Esophagus squamous epithelium (tissue), 5 donors: ENCODE measurements at regions not wholly inside any gene's neighbourhood (a gene's known extent, or its start where the extent isn't known, plus 50 kb on each side); places are given as distances from the start of the nearest gene placed in this dataset.

Experiments used
- DNase-seq: peaks from one replicate; lab custom pipeline; 2025; lab: John Stamatoyannopoulos, UW
- H3K27ac ChIP-seq, 4 donors: fragments of 200-600 bp; sonication (generic); one replicate each; pipeline ENCODE4 v1.5.1; 2016 to 2019; ENCODE audit warnings: mild to moderate bottlenecking in 1 of 4
- H3K27me3 ChIP-seq, 4 donors: fragments of 200-600 bp; sonication (generic); 1 replicate in 3 of 4; 2 replicates in 1 of 4; pipeline versions ENCODE4 v1.5.1 to v1.6.0; 2017 to 2021; ENCODE audit warnings: antibody characterized with exemption in 1 of 4
- H3K36me3 ChIP-seq, 3 donors: fragments of 200-600 bp; sonication (generic); one replicate each; pipeline ENCODE4 v1.5.1; 2016 to 2019
- H3K4me1 ChIP-seq, 3 donors: fragments of 200-600 bp; sonication (generic); one replicate each; pipeline ENCODE4 v1.5.1; 2017 to 2019
- H3K4me3 ChIP-seq, 4 donors: fragments of 200-600 bp; sonication (generic); 1 replicate in 3 of 4; 2 replicates in 1 of 4; pipeline ENCODE4 v1.5.1; 2016 to 2019; ENCODE audit warnings: mild to moderate bottlenecking in 2 of 4, moderate library complexity in 1 of 4
- H3K9me3 ChIP-seq, 3 donors: fragments of 200-600 bp; sonication (generic); one replicate each; pipeline ENCODE4 v1.5.1; 2016 to 2019
- POLR2A ChIP-seq, 4 donors: fragments of 450-650 bp; IDR thresholded peaks; one replicate each; pipeline ENCODE4 v1.6.1; 2017; ENCODE audit warnings: antibody characterized with exemption in 4 of 4, mild to moderate bottlenecking in 4 of 4, moderate library complexity in 3 of 4
- WGBS, 2 donors: methylation state at CpG; one replicate each; pipeline ENCODE4 v1.1.5; 2018; 5-methylcytosine and 5-hydroxymethylcytosine counted together
- intact Hi-C: fragments of 100-400 bp; cut with DNase I; formaldehyde crosslinking; loops from one replicate; pipeline ENCODE4 v1.15.0; 2022
- TF ChIP-seq, protein P1 (sequence below), 6 experiments: fragments of 450-650 bp in 4 of 6; fragments of 200-600 bp in 2 of 6; sonication (generic) in 2 of 6; IDR thresholded peaks; one replicate each; pipeline ENCODE4 v1.5.1; 2016 to 2019; ENCODE audit warnings: antibody characterized with exemption in 6 of 6, mild to moderate bottlenecking in 4 of 6, moderate library complexity in 4 of 6
- donor health status: DM: yes; HTN: yes; CAD: no.

DNA sequence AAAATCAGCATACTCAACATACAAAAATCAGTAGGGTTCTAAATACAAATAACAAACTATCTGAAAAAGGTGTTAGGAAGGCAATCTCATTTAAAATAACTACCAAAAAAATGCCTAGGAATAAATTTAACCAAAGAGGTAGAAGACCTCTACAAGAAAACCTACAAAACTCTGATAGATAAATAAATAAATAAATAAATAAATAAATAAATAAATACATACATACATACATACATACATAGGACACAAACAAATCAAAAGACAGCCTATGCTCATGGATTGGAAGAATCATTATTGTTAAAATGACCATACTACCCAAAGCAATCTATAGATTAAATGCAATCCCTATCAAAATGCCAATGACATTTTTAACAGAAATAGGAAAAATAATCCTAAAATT, 194.7 kb downstream of the BARHL2 start:
- TF ChIP-seq, protein P1, sequence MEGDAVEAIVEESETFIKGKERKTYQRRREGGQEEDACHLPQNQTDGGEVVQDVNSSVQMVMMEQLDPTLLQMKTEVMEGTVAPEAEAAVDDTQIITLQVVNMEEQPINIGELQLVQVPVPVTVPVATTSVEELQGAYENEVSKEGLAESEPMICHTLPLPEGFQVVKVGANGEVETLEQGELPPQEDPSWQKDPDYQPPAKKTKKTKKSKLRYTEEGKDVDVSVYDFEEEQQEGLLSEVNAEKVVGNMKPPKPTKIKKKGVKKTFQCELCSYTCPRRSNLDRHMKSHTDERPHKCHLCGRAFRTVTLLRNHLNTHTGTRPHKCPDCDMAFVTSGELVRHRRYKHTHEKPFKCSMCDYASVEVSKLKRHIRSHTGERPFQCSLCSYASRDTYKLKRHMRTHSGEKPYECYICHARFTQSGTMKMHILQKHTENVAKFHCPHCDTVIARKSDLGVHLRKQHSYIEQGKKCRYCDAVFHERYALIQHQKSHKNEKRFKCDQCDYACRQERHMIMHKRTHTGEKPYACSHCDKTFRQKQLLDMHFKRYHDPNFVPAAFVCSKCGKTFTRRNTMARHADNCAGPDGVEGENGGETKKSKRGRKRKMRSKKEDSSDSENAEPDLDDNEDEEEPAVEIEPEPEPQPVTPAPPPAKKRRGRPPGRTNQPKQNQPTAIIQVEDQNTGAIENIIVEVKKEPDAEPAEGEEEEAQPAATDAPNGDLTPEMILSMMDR (IDR thresholded peaks at IDR 0.05), result no peak
- no peak for TF ChIP-seq POLR2A (IDR thresholded peaks at IDR 0.05)
- Histone ChIP-seq H3K4me3 (no peak overlapping the region), H3K36me3 (no peaks in the 10 kb centered on the region), H3K27ac (no peak overlapping the region), H3K4me1 (no peaks in the 10 kb centered on the region), H3K9me3 (no peaks in the 10 kb centered on the region), H3K27me3 (no peaks in the 10 kb centered on the region)
- no peak for DNase-seq
- intact Hi-C loops, result no loop called here

DNA sequence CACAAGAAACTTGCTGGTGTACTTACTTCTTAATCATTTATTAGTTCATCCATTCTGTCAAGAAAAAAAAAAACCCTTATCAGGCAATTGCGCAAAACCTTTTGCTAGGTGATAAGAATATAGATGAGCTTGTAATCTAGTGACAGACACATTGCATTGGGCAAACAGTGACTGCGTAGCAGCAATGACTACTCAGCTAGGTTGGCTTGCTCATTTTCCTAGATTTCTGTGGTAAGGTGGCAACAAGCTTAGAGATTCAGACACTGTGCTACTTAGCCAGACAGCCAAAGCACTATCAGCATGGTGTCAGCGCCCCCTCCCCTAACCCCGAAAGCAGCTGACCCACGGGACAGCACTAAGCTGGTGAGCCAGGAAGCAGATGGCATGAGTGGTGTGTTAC, 203.1 kb downstream of the BARHL2 start:
- intact Hi-C loops, result no loop called here
- TF ChIP-seq, protein P1 (IDR thresholded peaks at IDR 0.05), result no peak
- TF ChIP-seq POLR2A (IDR thresholded peaks at IDR 0.05), result no peak
- Histone ChIP-seq H3K4me3 (no peak overlapping the region), H3K27ac (no peak overlapping the region), H3K4me1 (no peaks in the 10 kb centered on the region), H3K9me3 (no peaks in the 10 kb centered on the region), H3K36me3 (no peaks in the 10 kb centered on the region), H3K27me3 (no peaks in the 10 kb centered on the region)
- WGBS, 2 donors, result 72 to 79% methylated on average over 3 to 5 of the region's 5 CpGs
- no peak for DNase-seq

DNA sequence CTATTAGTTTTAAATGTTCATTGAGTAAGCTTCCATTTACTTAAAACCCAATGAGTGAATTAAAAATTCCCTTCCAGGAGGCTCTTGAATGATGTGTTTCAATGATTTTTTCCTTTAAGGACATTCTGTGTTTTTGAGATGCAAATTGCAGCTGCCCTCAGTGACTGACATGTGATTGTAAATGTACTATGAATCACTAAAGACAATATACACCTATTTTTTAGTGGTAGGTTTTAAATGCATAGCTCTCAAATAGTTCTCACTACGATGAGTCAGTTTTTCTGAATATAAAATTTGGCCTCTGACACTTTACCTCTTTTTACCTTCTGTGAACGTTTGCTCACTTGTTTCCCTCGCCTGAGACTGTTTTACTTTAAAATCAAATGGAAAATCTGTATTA, 204.7 kb downstream of the BARHL2 start:
- TF ChIP-seq, protein P1 (IDR thresholded peaks at IDR 0.05), result no peak
- TF ChIP-seq POLR2A (IDR thresholded peaks at IDR 0.05), result no peak
- WGBS, 2 donors, result 40 to 45% methylated on average over 3 of the region's 3 CpGs

DNA sequence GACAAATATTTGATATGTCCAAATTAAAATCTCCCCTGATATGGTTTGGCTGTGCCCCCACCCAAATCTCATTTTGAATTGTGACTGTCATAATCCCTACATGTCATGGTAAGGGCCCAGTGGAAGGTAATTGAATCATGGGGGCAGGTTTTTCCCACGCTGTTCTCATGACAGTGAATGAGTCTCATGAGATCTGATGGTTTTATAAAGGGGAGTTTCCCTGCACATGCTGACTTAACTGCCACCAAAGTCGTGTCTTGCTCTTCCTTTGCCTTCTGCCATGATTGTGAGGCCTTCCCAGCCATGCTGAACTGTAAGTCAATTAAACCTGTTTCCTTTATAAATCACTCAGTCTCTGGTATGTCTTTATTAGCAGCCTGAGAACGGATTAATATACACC, 207.0 kb downstream of the BARHL2 start:
- Histone ChIP-seq H3K27me3 (no peaks in the 10 kb centered on the region), H3K4me1 (no peaks in the 10 kb centered on the region), H3K4me3 (no peak overlapping the region), H3K36me3 (no peaks in the 10 kb centered on the region), H3K9me3 (no peaks in the 10 kb centered on the region), H3K27ac (no peak overlapping the region)
- intact Hi-C loops, result no loop called here
- 54 to 55% methylated on average over 3 of the region's 3 CpGs for WGBS, 2 donors
- no peak for DNase-seq
- TF ChIP-seq POLR2A (IDR thresholded peaks at IDR 0.05), result no peak
- TF ChIP-seq, protein P1 (IDR thresholded peaks at IDR 0.05), result no peak

More for the DNA sequence above, 204.7 kb downstream of the BARHL2 start:
- no peaks in the 10 kb centered on the region for H3K36me3 ChIP-seq
- H3K4me1 ChIP-seq, result no peaks in the 10 kb centered on the region
- no peak overlapping the region for H3K4me3 ChIP-seq
- no peak for DNase-seq
- no peak overlapping the region for H3K27ac ChIP-seq
- H3K9me3 ChIP-seq, result no peaks in the 10 kb centered on the region
- H3K27me3 ChIP-seq, result no peaks in the 10 kb centered on the region
- intact Hi-C loops, result no loop called here

GRCh38 chr1:90509225-90510048, 207.7 kb downstream of the BARHL2 start:
- no peaks in the 10 kb centered on the region for H3K9me3 ChIP-seq
- no peak overlapping the region for H3K4me3 ChIP-seq
- H3K27me3 ChIP-seq, result no peaks in the 10 kb centered on the region
- no peak for DNase-seq
- H3K4me1 ChIP-seq, result no peaks in the 10 kb centered on the region
- TF ChIP-seq, protein P1 (IDR thresholded peaks at IDR 0.05), result no peak
- TF ChIP-seq POLR2A (IDR thresholded peaks at IDR 0.05), result no peak
- no peaks in the 10 kb centered on the region for H3K36me3 ChIP-seq
- WGBS, 2 donors, result 78 to 82% methylated on average over 2 of the region's 2 CpGs
- intact Hi-C loops, result no loop called here
- no peak overlapping the region for H3K27ac ChIP-seq
